Breast epithelium (tissue), 4 donors: ENCODE measurements at regions not wholly inside any gene's neighbourhood (a gene's known extent, or its start where the extent isn't known, plus 50 kb on each side); places are given as distances from the start of the nearest gene placed in this dataset.
A peak's percentile ranks its signal among the peaks of the same experiment; 100 is the strongest.

Experiments used
- DNase-seq, 2 donors: peaks; one replicate each; pipeline ENCODE4 v3.0.0-alpha.2; 2019; ENCODE audit warnings: low spot score in 2 of 2
- H3K27ac ChIP-seq, 2 donors: fragments of 200-600 bp; sonication (generic) in 1 of 2; one replicate each; pipeline ENCODE4 v1.5.1; 2016 to 2019; ENCODE audit warnings: mild to moderate bottlenecking in 1 of 2
- H3K27me3 ChIP-seq, 2 donors: fragments of 200-600 bp; sonication (generic) in 1 of 2; one replicate each; pipeline versions ENCODE4 v1.5.1 to v1.6.0; 2017 to 2019; ENCODE audit warnings: control low read depth in 1 of 2, mild to moderate bottlenecking in 1 of 2
- H3K36me3 ChIP-seq: fragments of 200-600 bp; one replicate; pipeline ENCODE4 v1.5.1; 2019
- H3K4me1 ChIP-seq, 2 donors: fragments of 200-600 bp; sonication (generic); one replicate each; pipeline ENCODE4 v1.5.1; 2016 to 2019; ENCODE audit warnings: control low read depth in 1 of 2
- H3K4me3 ChIP-seq, 3 donors: fragments of 200-600 bp; sonication (generic); 1 replicate in 2 of 3; 2 replicates in 1 of 3; pipeline ENCODE4 v1.5.1; 2016 to 2019; ENCODE audit warnings: mild to moderate bottlenecking in 3 of 3, moderate library complexity in 2 of 3
- H3K9me3 ChIP-seq, 2 donors: fragments of 200-600 bp; sonication (generic) in 1 of 2; one replicate each; pipeline ENCODE4 v1.5.1; 2016 to 2019; ENCODE audit warnings: control low read depth in 1 of 2
- POLR2A ChIP-seq: fragments of 450-650 bp; IDR thresholded peaks from one replicate; pipeline ENCODE4 v1.6.1; 2016; ENCODE audit warnings: antibody characterized with exemption, mild to moderate bottlenecking, moderate library complexity
- POLR2AphosphoS5 ChIP-seq, 3 donors: sonication (generic); formaldehyde crosslinking; IDR thresholded peaks; one replicate each; pipeline ENCODE4 v1.6.1; 2017; ENCODE audit warnings: antibody characterized with exemption in 3 of 3
- intact Hi-C: fragments of 100-400 bp; cut with DNase I; formaldehyde crosslinking; loops from one replicate; pipeline ENCODE4 v1.15.1; 2023; ENCODE audit warnings: low total_unique reads
- TF ChIP-seq, protein P1 (sequence below), 3 donors: fragments of 450-650 bp; IDR thresholded peaks; one replicate each; pipeline ENCODE4 v1.5.1; 2016 to 2017; ENCODE audit warnings: antibody characterized with exemption in 3 of 3, mild to moderate bottlenecking in 3 of 3, moderate library complexity in 3 of 3

DNA sequence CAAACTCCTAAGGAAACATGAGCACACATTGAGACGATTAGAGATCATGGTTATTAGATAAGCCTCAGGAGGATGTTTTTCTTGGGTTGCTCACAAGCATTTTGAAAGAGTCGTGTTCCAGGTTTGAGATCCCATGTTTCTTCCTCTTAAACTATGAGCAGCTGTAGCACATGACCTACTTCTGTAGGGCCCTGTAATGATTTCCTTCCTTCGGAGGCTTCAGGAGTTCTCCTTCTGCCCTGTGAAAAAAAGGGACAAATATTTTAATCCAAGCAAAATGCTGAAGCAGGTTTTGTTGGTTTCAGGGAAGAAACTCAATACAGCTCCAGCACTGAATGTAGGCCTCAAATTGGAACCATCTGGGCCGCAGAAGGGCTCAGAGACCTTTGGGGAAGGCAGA lies 82.6 kb downstream of the POU3F3 start:
- Histone ChIP-seq H3K4me1 (no peaks in the 10 kb centered on the region), H3K36me3 (no peaks in the 10 kb centered on the region), H3K9me3 (no peaks in the 10 kb centered on the region), H3K27me3 (no peaks in the 10 kb centered on the region), H3K4me3 (no peak overlapping the region), H3K27ac (peak overlapping the region in 1 of 2 donors; percentile 62)
- intact Hi-C loops: no loop called here
- TF ChIP-seq POLR2AphosphoS5 (IDR thresholded peaks at IDR 0.05): no peak
- TF ChIP-seq POLR2A: no peak
- TF ChIP-seq, protein P1, sequence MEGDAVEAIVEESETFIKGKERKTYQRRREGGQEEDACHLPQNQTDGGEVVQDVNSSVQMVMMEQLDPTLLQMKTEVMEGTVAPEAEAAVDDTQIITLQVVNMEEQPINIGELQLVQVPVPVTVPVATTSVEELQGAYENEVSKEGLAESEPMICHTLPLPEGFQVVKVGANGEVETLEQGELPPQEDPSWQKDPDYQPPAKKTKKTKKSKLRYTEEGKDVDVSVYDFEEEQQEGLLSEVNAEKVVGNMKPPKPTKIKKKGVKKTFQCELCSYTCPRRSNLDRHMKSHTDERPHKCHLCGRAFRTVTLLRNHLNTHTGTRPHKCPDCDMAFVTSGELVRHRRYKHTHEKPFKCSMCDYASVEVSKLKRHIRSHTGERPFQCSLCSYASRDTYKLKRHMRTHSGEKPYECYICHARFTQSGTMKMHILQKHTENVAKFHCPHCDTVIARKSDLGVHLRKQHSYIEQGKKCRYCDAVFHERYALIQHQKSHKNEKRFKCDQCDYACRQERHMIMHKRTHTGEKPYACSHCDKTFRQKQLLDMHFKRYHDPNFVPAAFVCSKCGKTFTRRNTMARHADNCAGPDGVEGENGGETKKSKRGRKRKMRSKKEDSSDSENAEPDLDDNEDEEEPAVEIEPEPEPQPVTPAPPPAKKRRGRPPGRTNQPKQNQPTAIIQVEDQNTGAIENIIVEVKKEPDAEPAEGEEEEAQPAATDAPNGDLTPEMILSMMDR (IDR thresholded peaks at IDR 0.05): no peak
- DNase-seq: no peak

- Histone ChIP-seq H3K9me3 (no peaks in the 10 kb centered on the region), H3K4me1 (no peaks in the 10 kb centered on the region), H3K36me3 (no peaks in the 10 kb centered on the region), H3K4me3 (no peak overlapping the region), H3K27ac (no peak overlapping the region), H3K27me3 (no peaks in the 10 kb centered on the region)
- intact Hi-C loops: no loop called here
- no peak for DNase-seq
- TF ChIP-seq POLR2A (no peak), POLR2AphosphoS5 (IDR thresholded peaks at IDR 0.05) (no peak)
- TF ChIP-seq, protein P1 (IDR thresholded peaks at IDR 0.05): no peak
These were observed 84.5 kb downstream of the POU3F3 start for GRCh38 chr2:104938231-104938941.

DNA sequence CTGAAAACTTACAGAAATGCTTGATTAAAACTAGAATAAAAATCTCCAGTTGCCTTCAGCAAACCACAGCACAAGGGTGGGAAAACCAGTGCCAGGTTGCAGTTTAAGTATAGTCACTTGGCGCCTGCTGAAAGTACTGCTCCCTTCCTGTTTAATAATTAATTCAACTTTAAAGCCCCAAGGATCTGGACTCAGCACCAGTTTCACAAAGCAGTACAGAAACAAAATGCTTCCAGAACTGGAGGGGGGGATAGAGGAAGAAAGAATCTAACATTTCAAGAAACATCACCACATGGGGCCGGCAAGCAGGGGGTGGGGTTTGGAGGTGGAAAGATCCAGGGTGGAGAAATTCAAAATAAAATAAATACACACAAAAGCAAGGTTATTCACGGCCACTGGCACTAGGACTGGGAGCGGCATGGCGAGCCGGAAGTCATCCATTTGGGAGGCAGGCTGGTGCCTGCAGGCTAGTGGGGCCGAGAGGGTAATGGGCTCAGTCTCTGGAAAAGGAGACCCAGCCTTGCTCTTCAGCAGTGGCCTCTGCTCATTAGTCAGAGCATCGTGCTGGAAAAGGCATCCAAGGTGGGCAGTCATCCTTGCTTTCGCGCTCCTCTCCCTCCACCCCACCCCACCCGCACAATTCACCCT lies 85.8 kb downstream of the POU3F3 start:
- Histone ChIP-seq H3K4me1 (no peaks in the 10 kb centered on the region), H3K27ac (no peak overlapping the region), H3K4me3 (peak overlapping the region in 2 of 3 donors; percentile 8 to 10), H3K27me3 (no peaks in the 10 kb centered on the region), H3K9me3 (no peaks in the 10 kb centered on the region), H3K36me3 (no peaks in the 10 kb centered on the region)
- intact Hi-C loops: no loop called here
- DNase-seq: no peak
- TF ChIP-seq POLR2AphosphoS5 (IDR thresholded peaks at IDR 0.05) (no peak), POLR2A (no peak)
- TF ChIP-seq, protein P1 (IDR thresholded peaks at IDR 0.05): no peak

DNA sequence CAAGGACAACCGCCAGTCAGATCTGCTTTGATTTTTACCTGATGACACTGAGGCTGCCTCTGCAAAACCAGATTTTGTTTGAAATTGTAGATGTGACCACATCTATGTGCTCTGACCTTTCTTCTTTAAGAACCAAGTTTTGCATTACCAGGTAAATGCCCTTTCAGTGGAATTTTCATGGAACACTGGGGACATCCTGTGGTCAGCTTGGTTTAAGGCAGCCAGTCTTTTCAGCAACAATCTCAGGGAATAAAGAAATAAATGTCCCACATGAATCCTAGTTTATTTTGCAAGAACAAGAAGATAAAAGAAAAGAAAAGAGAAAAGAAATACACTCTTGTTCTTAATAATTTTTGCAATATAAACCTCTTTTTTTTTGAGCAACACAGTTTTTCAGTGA lies 90.6 kb downstream of the POU3F3 start:
- TF ChIP-seq, protein P1 (IDR thresholded peaks at IDR 0.05): no peak
- no peak for TF ChIP-seq POLR2AphosphoS5 (IDR thresholded peaks at IDR 0.05)
- TF ChIP-seq POLR2A: no peak
- Histone ChIP-seq H3K9me3 (no peaks in the 10 kb centered on the region), H3K27me3 (peaks cover 0 to 19% of the 10 kb centered on the region in 2 donors), H3K4me1 (no peaks in the 10 kb centered on the region), H3K36me3 (no peaks in the 10 kb centered on the region), H3K4me3 (no peak overlapping the region), H3K27ac (no peak overlapping the region)
- intact Hi-C loops: no loop called here
- DNase-seq: no peak

DNA sequence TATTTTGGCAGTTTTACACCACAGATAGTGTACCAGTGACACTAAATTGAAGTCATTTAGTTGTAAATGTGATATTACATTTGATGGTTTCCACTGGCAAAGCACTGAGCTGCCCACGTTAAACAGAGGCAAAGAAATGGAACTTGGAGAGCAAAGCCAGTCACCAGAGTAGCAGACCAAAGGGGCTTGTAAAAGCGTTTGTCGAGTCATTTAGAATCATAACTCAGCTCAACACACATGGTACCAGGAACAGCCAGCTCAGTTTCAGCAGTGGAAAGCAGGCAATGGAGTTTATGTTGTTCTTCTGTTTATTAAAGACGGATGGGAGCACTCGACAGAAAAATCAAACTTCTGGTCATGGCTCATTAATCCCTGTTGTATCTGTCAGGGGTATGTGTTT lies 91.2 kb downstream of the POU3F3 start:
- no peaks in the 10 kb centered on the region for H3K9me3 ChIP-seq
- no peak for DNase-seq
- no peaks in the 10 kb centered on the region for H3K36me3 ChIP-seq
- H3K4me3 ChIP-seq: no peak overlapping the region
- no peak overlapping the region for H3K27ac ChIP-seq
- no peak for TF ChIP-seq POLR2AphosphoS5 (IDR thresholded peaks at IDR 0.05)
- intact Hi-C loops: no loop called here
- H3K4me1 ChIP-seq: no peaks in the 10 kb centered on the region
- peaks cover 0 to 19% of the 10 kb centered on the region in 2 donors for H3K27me3 ChIP-seq
